HCT116 (cell line): ENCODE measurements at regions not wholly inside any gene's neighbourhood (a gene's known extent, or its start where the extent isn't known, plus 50 kb on each side); places are given as distances from the start of the nearest gene placed in this dataset.

Experiments used
- ATAC-seq: fragments of 200-7000 bp; cut with Tn5 transposase; 2 replicates; pipeline ENCODE4 v1.9.1; 2020; ENCODE audit warnings: mild to moderate bottlenecking, moderate library complexity
- BruUV-seq: library from RNA; stranded (reverse); fragments of 400-500 nt; replicated peaks from 2 replicates; lab custom pipeline; 2021; lab: Mats Ljungman, UMichigan
- CTCF ChIA-PET: fragments of 300-600 bp; sonication (Branson Sonifier 250); formaldehyde crosslinking; loops from one replicate; lab custom pipeline; 2021; ENCODE audit warnings: antibody characterized with exemption; lab: Charles Lee
- POLR2A ChIA-PET: fragments of 300-600, 350-600 bp; sonication (Branson Sonifier 250); formaldehyde crosslinking; loops from one replicate; lab custom pipeline; 2021; ENCODE audit warnings: antibody characterized with exemption; lab: Charles Lee
- RAD21 ChIA-PET, 2 experiments: fragments of 300-600 bp; sonication (Branson Sonifier 250); formaldehyde crosslinking; loops; one replicate each; lab custom pipeline; 2023; ENCODE audit warnings: low total read pairs in 2 of 2; ENCODE audit not compliant: uncharacterized antibody in 2 of 2, unreplicated experiment in 2 of 2, low non-redundant PET in 1 of 2; lab: Charles Lee
- DNase-seq: peaks from one replicate; pipeline ENCODE4 v3.0.0-alpha.2; 2010; ENCODE audit warnings: low read depth, low spot score
- H2AFZ ChIP-seq: fragments of 200-600 bp; shearing (Covaris generic), sonication (generic); 2 replicates; pipeline ENCODE4 v1.6.1; 2017; ENCODE audit warnings: low read depth, mixed run types, mixed read lengths, antibody characterized with exemption, low read length; ENCODE audit not compliant: poor library complexity, severe bottlenecking
- H3K27ac ChIP-seq: 2 replicates; pipeline ENCODE4 v1.5.1; 2012; ENCODE audit warnings: low read depth, low read length
- H3K27me3 ChIP-seq: fragments of 200-600 bp; sonication (generic); 2 replicates; pipeline ENCODE4 v1.6.1; 2016; ENCODE audit warnings: mixed run types, low read length, mixed read lengths; ENCODE audit not compliant: insufficient read depth
- H3K36me3 ChIP-seq, 2 experiments: fragments of 200-500 bp in 1 of 2; fragments of 200-600 bp in 1 of 2; sonication (Bioruptor generic) in 1 of 2; sonication (generic) in 1 of 2; 2 replicates each; pipeline versions ENCODE4 v1.5.1 to v1.6.1; 2014 to 2016; ENCODE audit warnings: low read length in 2 of 2, inconsistent platforms in 1 of 2, mixed read lengths in 1 of 2, mixed run types in 1 of 2; ENCODE audit not compliant: insufficient read depth in 2 of 2, control insufficient read depth in 1 of 2
- H3K4me1 ChIP-seq, 2 experiments: fragments of 200-600 bp in 1 of 2; sonication (generic) in 1 of 2; 2 replicates each; pipeline versions ENCODE4 v1.5.1 to v1.6.1; 2012 to 2017; ENCODE audit warnings: low read length in 2 of 2, inconsistent platforms in 1 of 2, mild to moderate bottlenecking in 1 of 2, mixed read lengths in 1 of 2, mixed run types in 1 of 2, moderate library complexity in 1 of 2; ENCODE audit not compliant: insufficient read depth in 2 of 2, control insufficient read depth in 1 of 2
- H3K4me2 ChIP-seq: fragments of 200-600 bp; sonication (generic); 2 replicates; pipeline ENCODE4 v1.6.1; 2017; ENCODE audit warnings: mixed run types, low read length, mixed read lengths
- H3K4me3 ChIP-seq, 2 experiments: fragments of 200-600 bp in 1 of 2; sonication (generic) in 1 of 2; replicated peaks in 1 of 2; 2 replicates each; pipeline ENCODE4 v1.5.1; 2011 to 2016; ENCODE audit warnings: low read length in 2 of 2, control low read depth in 1 of 2, low read depth in 1 of 2, mild to moderate bottlenecking in 1 of 2, mixed read lengths in 1 of 2, mixed run types in 1 of 2
- H3K79me2 ChIP-seq: fragments of 200-600 bp; sonication (generic); 2 replicates; pipeline ENCODE4 v1.6.1; 2017; ENCODE audit warnings: mild to moderate bottlenecking, mixed run types, low read length, moderate library complexity, mixed read lengths; ENCODE audit not compliant: insufficient read depth
- H3K9ac ChIP-seq: fragments of 200-600 bp; sonication (generic); 2 replicates; pipeline ENCODE4 v1.6.1; 2016; ENCODE audit warnings: low read length, mixed read lengths
- H3K9me2 ChIP-seq: fragments of 200-600 bp; sonication (generic), shearing (Covaris generic); 2 replicates; pipeline ENCODE4 v1.6.1; 2017; ENCODE audit warnings: mixed run types, mild to moderate bottlenecking, moderate library complexity; ENCODE audit not compliant: insufficient read depth
- H3K9me3 ChIP-seq, 2 experiments: fragments of 200-500 bp in 1 of 2; fragments of 200-600 bp in 1 of 2; sonication (Bioruptor generic) in 1 of 2; sonication (generic) in 1 of 2; 2 replicates each; pipeline ENCODE4 v1.6.1; 2014 to 2017; ENCODE audit warnings: low read length in 2 of 2, mixed read lengths in 2 of 2, inconsistent platforms in 1 of 2, low read depth in 1 of 2, mild to moderate bottlenecking in 1 of 2, mixed run types in 1 of 2, moderate library complexity in 1 of 2; ENCODE audit not compliant: control insufficient read depth in 1 of 2, insufficient read depth in 1 of 2
- H4K20me1 ChIP-seq: fragments of 200-600 bp; sonication (generic), shearing (Covaris generic); 2 replicates; pipeline ENCODE4 v1.6.1; 2017; ENCODE audit warnings: mixed run types, mild to moderate bottlenecking, moderate library complexity; ENCODE audit not compliant: insufficient read depth
- CBX3 ChIP-seq: IDR thresholded peaks from 2 replicates; pipeline ENCODE4 v1.6.1; 2012; ENCODE audit warnings: low read depth
- CEBPB ChIP-seq: IDR thresholded peaks from 2 replicates; pipeline ENCODE4 v1.6.1; 2012; ENCODE audit warnings: low read depth
- CTCF ChIP-seq, 3 experiments: fragments of 200-600 bp in 1 of 3; sonication (generic) in 1 of 3; IDR thresholded peaks in 2 of 3; conservative IDR thresholded peaks in 1 of 3; 2 replicates each; pipeline ENCODE4 v1.5.1; 2012 to 2017; ENCODE audit warnings: low read depth in 2 of 3, low read length in 2 of 3, antibody characterized with exemption in 1 of 3, borderline replicate concordance in 1 of 3, control low read depth in 1 of 3, mild to moderate bottlenecking in 1 of 3, mixed read lengths in 1 of 3, mixed run types in 1 of 3, moderate library complexity in 1 of 3; ENCODE audit not compliant: insufficient read depth in 1 of 3
- EGR1 ChIP-seq: IDR thresholded peaks from 2 replicates; pipeline ENCODE4 v1.6.1; 2012; ENCODE audit warnings: low read depth
- EZH2 ChIP-seq: fragments of 200-600 bp; sonication (generic); IDR thresholded peaks from 2 replicates; pipeline ENCODE4 v1.6.1; 2017; ENCODE audit warnings: antibody characterized with exemption, mixed run types
- JUND ChIP-seq: IDR thresholded peaks from 2 replicates; pipeline ENCODE4 v1.6.1; 2012
- POLR2AphosphoS5 ChIP-seq: IDR thresholded peaks from 2 replicates; pipeline ENCODE4 v1.6.1; 2011; ENCODE audit warnings: mild to moderate bottlenecking, low read depth, low read length, moderate library complexity
- RAD21 ChIP-seq: IDR thresholded peaks from 2 replicates; pipeline ENCODE4 v1.6.1; 2012; ENCODE audit warnings: low read depth, mild to moderate bottlenecking
- SIN3A ChIP-seq: IDR thresholded peaks from 2 replicates; pipeline ENCODE4 v1.6.1; 2012; ENCODE audit warnings: low read depth
- SP1 ChIP-seq: IDR thresholded peaks from 2 replicates; pipeline ENCODE4 v1.6.1; 2012; ENCODE audit warnings: low read depth
- SRF ChIP-seq: IDR thresholded peaks from 2 replicates; pipeline ENCODE4 v1.6.1; 2012; ENCODE audit warnings: low read depth
- YY1 ChIP-seq: IDR thresholded peaks from 2 replicates; pipeline ENCODE4 v1.6.1; 2011; ENCODE audit warnings: low read length, low read depth, moderate library complexity, mild to moderate bottlenecking; ENCODE audit not compliant: insufficient replicate concordance; ENCODE audit errors: extremely low read depth
- ZNF274 ChIP-seq: fragments of 200-500 bp; sonication (Bioruptor generic); IDR thresholded peaks from 2 replicates; pipeline ENCODE4 v1.6.1; 2014; ENCODE audit warnings: mild to moderate bottlenecking, low read depth, low read length, inconsistent platforms
- intact Hi-C: fragments of 100-400 bp; cut with micrococcal nuclease; formaldehyde crosslinking; loops from 2 replicates; pipeline ENCODE4 v1.10.0; 2022

GRCh38 chr1:229781453-229781852 lies 155.4 kb downstream of the URB2 start:
- DNase-seq (peak; percentile 7), ATAC-seq (peak; percentile 69; the same call in 1 of the 2 replicates)
- H3K9me2 ChIP-seq: no peaks in the 10 kb centered on the region
- H3K36me3 ChIP-seq: no peaks in the 10 kb centered on the region
- H3K4me1 ChIP-seq: no peaks in the 10 kb centered on the region
- H2AFZ ChIP-seq: no peak overlapping the region
- H3K9me3 ChIP-seq: no peaks in the 10 kb centered on the region
- POLR2A ChIA-PET: no interaction called here
- CTCF ChIA-PET: no interaction called here
- no peak overlapping the region for H3K27ac ChIP-seq
- no peak overlapping the region for H3K4me2 ChIP-seq
- no peak overlapping the region for H3K4me3 ChIP-seq
- H4K20me1 ChIP-seq: no peaks in the 10 kb centered on the region
- BruUV-seq: no TSS peak
- TF ChIP-seq SIN3A (no peak), CEBPB (no peak), SP1 (no peak), SRF (no peak), JUND (no peak), RAD21 (peak; percentile 65), YY1 (no peak), EGR1 (no peak), CBX3 (no peak), POLR2AphosphoS5 (no peak), EZH2 (no peak), ZNF274 (no peak), CTCF (IDR thresholded peaks at IDR 0.05 in 2 of 3, conservative IDR thresholded peaks at IDR 0.05 in 1 of 3; ENCODE audit: borderline replicate concordance in 1 of 3, insufficient read depth in 1 of 3, low read depth in 2 of 3, low read length in 2 of 3) (peak; percentile 35 to 39 (median 37); a peak in 5 of 6 replicates)
- TF ChIP-seq, all 23 proteins: peak for 2
- Histone ChIP-seq H3K9ac (no peak overlapping the region), H3K27me3 (peaks cover 7% of the 10 kb centered on the region; the same call in 1 of the 2 replicates), H3K79me2 (no peaks in the 10 kb centered on the region)
- RAD21 ChIA-PET: no interaction called here
- intact Hi-C loops: loop anchor here (1.0 to 5.0 kb wide), 2 partner anchors 386 to 529 kb away; no protein-coding TSS in a partner anchor
